T-helper 2 cell treated with Interferon-gamma antibody and Interleukin-4, amounts not matched to agents 100 ng/mL and 5 ng/mL, for 36 hours (primary cell): ENCODE measurements at regions not wholly inside any gene's neighbourhood (a gene's known extent, or its start where the extent isn't known, plus 50 kb on each side); places are given as distances from the start of the nearest gene placed in this dataset.
"Not testable (repeated sequence)": the region's sequence is repeated elsewhere in the genome, so short reads cannot be mapped to it uniquely, and the experiment has no call there.

Experiments used
- intact Hi-C: fragments of 100-400 bp; cut with micrococcal nuclease; formaldehyde crosslinking; loops from one replicate; pipeline ENCODE4 v1.15.1; 2023

DNA sequence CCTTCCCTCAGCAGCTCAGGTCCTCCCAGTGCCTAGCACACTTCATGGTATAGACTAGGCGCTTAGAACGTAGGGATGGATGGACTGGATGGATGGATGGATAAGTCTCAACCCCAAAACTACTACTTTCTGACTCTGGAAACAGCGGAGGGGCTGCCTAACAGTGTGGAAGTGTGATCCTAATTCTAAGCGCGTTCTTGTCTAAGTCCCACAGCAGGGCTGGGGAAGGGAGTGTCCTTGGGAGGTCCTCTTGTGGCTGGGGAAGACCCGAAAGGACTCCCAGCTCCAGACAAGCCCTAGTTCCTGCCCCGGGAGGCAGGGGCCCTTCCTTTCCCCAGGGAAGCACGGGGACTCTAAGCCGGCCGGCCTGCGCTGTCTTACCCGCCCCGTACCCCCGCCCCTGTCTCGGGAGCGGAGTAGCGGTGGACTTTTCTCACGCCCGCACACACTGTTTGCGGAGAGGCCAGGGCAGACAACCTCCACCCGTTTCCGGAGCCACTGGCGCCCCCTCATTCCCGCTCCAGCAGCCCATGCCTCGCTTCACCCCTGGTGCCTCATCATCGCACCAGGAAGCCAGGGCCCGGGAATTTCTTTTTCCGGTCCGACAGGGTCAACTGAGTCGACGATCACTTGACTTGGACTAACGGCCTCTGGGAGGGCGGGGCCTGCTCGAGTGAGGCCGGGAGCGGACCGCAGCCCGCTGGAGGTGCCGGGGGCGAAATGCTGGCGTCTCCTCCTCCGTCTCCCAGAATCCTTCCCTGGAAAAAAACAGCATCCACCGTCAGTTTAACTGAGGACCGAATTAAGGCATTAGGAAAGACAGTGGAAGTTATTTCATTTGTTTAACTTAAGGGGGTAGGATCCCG lies 133.3 kb downstream of the TBC1D2B start:
- intact Hi-C loops = no loop called here

DNA sequence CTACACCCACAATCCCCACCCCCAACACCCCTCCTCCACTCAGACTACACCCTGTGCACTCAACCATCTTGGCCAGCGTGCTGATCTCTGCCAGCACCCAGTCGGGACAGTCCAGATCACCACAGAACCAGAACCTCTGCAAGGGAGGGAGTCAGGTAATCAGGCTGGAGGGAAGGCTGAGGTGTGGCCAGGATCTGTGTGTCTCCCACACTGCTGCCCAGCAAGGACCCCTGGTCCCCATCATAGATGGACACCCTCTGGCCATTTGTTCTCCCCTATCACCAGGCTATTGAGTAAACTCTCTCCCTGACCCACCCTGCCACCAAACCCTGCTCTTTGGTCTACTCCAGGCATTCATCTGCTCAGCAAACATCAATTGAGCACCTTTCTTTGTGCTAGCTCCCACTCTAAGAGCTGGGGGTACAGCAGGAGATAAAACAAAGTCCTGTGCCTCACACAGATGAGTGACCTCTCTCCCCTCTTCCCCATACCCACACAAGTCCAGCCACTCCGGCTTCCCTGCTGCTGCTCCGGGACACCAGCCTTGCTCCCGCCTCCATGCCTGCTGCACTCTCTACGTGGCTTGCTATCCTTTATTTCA lies 134.8 kb downstream of the TBC1D2B start:
- intact Hi-C loops = no loop called here

DNA sequence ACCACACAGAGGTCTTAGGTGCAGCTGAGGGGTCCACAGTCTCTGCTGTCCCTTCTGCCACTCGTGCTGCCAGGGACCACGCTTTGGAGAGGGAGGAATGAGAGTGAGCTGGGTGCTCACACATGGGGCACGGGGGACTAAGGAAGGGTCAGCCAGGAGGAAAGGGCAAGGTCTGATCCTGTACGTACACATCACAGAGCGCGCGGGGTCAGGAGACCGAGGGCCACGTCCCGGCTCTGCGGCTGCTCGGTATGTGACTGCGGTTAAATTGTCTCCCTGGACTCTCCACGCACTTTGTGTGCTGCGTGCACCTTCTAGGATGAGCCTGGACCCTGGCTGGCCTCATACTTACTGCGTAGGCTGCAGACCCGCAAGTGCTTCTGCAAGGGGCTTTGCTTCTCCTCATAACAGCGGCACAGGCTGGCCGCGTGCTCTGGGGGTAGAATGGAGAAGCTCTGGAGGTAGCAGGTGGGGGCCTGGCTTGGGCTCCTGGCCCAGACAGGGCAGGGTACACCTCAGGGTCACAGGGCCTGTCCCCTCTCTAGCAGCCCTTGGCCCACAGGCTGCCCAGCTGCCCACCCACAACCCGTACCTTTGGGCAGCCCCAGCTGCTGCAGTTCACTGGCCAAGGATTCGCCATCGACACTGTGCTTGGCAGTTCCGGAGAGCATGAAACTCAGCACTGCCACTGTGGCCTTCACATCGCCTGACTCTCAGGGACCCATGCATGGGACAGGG lies 136.3 kb downstream of the TBC1D2B start:
- intact Hi-C loops = not testable (repeated sequence)

DNA sequence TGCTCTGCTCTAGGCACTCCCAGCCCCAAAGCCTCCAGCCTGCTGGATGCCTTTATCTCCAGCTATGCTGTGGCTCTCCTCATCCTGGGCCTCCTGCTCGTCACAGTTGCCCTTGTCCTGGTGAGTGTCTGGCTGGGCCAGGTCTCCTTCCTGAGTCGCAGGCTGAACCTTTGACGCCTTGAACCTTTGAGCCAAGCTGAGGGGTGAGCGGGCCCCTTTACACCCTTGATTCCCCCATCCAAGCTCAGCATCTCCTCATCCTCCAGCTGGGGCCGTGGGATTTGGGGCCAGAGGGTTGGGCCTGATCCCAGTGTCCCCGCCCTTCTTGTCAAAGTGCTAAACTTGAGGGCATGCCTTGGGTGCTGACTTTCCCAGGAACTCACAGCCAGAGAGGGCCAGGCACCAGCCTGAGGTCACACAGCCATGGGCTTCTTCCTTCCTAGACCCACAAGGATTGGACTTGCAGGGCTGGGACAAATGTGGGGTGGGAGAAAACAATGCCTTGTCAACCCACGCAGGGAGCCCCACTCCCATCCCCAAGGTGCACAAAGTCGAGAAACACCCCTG lies 137.0 kb downstream of the TBC1D2B start:
- intact Hi-C loops = no loop called here

DNA sequence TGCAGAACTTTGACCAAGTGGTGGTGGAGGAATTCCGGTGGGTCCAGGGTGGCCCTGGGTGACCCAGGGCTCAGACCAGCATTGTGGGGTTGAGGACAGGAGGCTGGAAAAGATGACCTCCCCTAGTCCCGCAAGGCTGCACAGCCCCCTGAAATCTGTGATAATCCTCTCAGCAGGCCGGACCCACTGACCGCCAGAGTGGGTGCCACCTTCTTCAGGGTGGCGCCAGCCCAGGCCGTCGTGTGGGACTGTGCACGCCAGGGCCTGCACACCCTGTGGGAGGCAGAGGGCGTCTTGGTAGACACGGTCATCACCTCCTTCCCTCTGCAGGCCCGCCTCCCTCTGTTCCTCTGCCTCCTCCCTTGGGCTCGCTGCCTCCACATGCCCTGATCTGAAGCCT lies 137.7 kb downstream of the TBC1D2B start:
- intact Hi-C loops = no loop called here

DNA sequence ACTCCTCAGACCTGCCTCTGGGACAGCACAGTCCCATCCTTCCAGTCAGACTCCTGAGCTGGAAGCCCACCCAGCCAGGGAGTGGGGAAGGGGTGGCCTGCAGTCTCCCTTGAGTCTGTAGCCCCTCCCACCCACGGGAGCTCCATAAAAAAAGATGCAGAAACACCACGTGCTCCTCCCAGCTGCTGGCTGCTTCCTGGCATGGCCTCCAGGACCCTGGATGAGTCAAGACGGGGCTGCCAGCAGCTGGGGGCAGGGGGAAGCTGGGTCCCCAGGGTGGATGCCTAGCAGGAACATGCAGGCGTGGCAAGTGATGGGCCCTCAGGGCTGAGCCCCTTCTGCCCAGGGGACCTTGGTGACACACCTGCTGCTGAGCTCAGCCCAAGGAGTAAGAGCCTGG lies 138.5 kb downstream of the TBC1D2B start:
- intact Hi-C loops = not testable (repeated sequence)

DNA sequence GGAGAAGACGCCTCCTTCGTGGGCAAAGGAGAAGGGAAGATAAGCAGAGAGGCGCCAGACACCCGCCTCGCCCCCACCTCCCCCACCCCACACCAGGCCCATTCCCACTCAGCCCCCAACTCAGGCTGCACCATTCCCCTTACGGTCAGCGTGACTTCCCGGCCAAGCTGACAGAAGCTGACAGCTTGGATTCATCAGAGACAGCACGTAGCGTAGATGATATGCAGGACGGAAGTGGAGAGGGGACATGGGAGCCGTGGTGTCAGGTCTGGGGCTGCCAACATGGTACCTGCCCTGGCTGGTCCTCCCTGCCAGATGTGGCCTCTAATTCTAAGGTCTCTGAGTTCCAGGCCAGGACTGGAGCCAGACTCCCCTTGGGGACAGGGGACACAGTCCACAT lies 139.0 kb downstream of the TBC1D2B start:
- intact Hi-C loops = not testable (repeated sequence)

DNA sequence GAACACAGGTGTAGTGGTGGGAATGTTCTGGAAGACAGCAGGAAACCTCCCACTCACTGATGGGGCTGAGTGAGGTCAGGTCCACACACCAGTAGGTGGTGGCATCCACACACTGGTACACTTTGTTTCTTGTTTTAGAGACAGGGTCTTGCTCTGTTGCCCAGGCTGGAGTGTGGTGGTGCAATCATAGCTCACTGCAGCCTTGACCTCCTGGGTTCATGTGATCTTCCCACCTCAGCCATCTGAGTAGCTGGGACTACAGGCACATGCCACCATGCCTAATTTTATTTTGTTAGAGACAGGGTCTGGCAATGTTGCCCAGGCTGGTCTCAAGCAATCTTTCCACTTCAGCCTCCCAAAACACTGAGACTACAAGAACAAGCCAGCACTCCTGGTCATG lies 140.9 kb downstream of the TBC1D2B start:
- intact Hi-C loops = not testable (repeated sequence)

DNA sequence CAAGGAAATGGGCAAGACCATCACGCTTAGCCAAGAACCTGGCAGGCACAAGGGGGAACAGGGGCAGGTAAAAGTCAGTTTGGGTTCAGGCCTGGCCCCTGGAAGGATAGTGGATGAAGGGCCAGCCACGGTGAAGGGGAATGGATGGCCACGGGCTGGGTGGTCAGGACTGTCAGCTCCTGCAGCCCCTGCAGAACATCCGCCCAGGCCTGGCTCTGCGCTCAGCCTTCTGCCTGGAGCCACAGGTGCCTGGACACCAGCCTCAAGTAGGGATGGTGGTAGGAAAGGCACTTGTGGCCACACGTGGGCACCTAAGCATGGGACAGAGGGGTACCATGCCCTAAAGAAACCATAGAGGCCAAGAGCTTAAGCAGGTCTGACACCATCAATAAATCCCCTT lies 143.0 kb downstream of the TBC1D2B start:
- intact Hi-C loops = not testable (repeated sequence)

DNA sequence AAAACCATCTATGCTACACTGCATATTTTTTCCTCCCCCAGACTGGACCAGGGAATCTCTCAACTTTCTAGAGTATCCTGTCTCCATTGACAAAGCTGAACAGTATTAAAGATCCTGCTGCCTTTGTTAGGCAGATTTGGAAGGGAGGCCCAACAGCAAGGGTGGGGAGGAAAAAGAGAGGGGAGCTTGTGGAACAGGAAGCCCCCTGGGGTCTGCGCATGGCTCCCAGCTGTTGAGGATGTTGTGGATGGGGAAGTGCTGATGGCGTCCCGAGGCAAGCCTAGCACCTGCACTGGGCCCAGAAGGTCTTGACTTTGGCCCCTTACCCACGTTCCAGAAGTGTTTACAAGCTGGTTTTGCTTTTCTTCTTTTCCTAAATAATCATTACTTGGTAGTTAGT lies 146.6 kb downstream of the TBC1D2B start:
- intact Hi-C loops = not testable (repeated sequence)

DNA sequence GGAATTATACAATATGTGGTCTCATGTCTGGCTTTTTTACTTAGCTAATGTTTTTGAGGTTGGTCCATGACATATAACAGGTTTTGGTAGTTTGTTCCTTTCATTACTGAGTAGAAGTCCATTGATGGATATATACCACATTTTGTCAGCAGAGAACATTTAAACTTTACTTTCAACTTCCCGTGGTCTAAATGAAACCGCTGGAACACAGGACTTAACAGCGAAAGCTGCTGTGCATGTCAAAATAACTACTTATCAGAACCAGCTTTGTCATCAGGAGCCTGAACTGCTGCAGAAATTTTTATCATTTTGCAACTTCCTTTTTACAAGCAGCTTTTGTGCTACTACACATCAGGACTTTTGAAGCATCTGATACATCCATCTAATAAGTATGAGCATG lies 147.0 kb downstream of the TBC1D2B start:
- intact Hi-C loops = not testable (repeated sequence)

DNA sequence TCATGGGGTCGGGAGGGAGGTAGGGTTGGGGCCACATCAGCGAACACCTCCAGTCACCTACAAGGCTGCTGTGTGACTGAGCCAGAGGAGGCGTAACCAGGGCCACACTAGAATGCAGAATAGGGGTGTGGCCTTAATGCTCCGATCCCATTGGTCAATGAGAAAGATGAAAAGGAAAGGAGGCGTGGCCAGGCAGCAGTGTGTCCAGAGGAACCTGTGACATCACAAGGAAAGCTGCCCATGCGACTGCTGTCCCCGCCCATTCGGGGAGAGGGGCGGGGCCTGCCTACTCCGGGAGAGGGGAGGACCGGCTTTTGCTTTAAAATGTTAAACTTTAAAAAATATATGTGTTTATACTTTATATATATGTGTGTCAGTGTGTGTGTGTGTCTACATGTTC lies 150.7 kb downstream of the TBC1D2B start:
- intact Hi-C loops = not testable (repeated sequence)

DNA sequence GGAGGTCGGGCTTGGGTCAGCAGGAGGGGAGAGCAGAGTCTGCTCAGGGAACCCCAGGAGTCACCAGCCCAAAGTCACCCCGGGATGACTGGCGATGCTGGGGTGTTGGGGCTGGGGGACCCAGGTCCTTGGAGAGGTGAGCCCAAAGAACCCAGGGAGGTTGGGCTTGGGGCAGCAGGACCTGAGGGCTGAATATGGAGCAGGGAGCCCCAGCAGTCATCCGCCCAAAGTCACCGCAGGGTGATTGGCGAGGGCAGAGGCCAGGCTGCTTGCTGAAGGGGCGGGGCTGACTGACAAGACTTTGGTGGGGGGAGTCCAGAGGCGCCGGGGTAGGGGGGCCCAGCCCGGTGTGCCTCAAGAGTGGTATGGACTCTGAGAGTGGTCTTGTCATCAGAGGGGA lies 151.2 kb downstream of the TBC1D2B start:
- intact Hi-C loops = not testable (repeated sequence)

DNA sequence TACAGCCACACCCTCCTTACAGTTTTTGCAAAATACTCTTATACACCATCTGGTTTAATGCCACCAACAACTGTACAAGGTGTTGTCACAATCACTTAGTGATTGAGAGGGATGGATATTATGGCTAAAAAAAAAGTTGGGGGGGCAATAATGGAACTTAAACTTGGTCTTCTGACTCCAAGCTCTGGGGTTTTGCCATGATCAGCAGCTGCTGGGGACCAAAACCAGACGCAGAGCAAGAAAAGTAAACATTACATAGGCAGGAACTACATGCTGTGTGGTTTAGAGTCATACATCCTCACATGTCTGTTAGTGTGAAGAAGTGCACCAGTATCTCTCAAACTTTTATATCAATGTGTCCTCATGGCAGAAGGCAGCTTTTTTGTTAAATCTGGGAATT lies 152.4 kb downstream of the TBC1D2B start:
- intact Hi-C loops = not testable (repeated sequence)

DNA sequence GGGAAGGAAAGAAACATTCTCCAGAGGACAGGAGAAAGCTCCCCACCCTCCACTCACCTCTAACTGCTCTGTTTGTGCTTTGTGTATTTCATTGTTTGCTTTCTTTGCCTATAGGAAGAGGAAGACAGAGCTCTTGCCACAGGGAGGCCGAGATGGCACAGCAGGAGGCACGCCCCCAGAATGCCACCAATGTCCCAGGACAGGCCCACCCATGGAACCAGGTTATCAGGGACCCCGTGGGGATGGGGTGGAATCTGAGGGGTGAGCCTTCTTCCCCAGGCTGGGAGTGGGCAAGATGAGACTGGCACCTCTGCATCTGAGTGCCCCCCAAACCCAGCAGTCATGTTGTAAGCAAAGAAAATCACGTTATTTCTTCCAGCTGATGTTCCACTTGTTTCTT lies 155.8 kb downstream of the TBC1D2B start:
- intact Hi-C loops = no loop called here

DNA sequence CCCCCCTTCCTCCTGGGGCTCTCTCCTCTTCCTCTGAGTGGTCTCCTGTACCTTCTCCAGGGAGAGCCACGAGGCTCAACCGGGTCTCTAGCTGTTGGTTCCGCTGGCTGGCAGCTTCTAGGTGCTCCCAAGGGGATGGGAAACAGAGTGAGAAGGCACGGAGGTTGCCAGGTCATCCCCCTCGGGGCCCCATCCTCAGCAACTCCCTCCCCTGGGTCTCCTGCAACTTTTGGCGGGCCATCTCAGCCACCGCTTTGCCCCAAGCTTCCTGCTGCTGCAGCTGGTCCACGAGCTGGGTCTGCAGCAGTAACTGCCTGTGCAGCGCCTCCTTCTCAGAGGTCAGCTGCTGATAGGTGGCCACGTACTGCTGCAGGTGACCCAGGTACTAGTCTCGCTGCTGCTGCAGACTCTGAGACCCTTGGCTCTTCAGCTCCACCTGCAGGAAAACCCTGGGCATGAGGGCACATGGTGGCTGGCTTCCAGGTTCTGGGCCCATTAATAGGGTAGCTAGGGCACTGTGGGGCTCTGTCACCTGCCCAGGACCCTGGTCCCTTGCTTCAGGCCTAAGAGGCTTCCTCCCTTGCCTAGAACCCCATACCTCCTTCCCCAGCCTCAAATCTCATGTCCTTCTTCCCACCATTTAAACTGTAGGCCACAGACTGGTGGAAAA lies 160.4 kb downstream of the TBC1D2B start:
- intact Hi-C loops = not testable (repeated sequence)

DNA sequence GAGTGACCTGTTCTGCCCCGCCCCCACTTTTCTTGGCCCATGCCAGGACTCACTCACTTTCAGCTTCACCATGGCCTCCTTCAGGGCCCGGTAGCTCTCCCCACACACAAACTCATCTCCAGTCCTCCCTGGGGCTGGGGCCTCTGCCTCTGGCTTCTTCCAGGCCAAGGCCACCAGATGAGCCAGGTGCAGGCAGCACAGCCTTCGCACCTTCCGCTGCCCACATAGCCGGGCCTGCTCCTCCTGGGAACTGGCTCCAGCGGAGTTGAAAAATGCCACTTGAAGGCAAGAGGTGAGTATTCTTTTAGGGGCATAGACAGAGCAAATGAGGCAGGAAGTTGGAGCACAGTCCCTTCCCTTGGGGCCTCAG lies 161.6 kb downstream of the TBC1D2B start:
- intact Hi-C loops = not testable (repeated sequence)

DNA sequence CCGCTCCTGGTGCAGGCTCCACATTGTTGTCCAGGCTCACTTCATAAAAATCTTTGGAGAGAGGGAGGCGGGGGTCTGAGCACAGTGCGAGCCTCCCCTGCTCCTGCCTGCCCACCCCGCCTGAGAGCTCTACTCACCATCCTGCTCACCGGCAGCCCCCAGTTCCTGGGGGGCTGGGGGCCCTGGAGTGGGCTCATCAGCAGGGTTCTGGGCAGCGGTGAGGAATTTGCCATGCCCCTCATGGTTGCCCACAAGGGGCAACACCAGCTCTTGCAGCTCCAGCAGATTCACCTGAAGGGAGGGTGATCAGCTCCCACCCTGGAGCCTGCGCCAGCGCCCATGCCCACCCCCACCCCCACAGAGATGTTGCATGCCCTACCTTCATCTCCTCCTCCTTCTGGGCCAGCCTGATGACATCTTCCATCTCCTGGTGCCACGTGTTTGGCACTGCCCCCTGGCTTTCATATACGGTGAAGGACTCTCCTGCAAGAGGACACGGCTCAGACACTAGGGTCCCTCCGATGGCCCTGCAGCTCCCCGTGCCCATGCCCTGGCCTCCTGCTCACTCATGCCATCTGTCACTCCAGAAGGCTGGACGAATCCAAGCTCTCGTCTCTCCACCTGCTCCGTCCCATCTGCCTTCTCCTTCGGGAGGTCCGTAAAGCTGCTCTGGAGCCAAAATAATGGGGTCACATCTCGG lies 162.1 kb downstream of the TBC1D2B start:
- intact Hi-C loops = no loop called here

DNA sequence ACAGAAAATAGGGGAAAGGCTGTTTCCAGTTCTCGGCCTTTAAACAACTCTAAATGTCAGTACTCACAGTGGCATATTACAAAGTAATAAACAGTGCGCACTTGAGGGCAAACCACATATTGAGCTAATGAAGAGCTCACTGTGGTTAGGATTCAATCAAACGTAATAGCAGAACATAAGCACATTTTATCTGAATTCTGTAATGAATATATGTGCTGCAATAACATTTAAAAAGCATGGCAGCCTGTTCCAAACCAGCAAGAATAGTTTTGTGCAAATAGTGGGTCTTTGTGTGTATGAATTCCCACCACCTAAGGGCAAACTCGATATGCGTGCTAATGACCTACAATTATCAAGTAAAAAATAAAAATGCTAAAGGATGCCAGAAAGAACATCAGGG lies 163.0 kb downstream of the TBC1D2B start:
- intact Hi-C loops = not testable (repeated sequence)

DNA sequence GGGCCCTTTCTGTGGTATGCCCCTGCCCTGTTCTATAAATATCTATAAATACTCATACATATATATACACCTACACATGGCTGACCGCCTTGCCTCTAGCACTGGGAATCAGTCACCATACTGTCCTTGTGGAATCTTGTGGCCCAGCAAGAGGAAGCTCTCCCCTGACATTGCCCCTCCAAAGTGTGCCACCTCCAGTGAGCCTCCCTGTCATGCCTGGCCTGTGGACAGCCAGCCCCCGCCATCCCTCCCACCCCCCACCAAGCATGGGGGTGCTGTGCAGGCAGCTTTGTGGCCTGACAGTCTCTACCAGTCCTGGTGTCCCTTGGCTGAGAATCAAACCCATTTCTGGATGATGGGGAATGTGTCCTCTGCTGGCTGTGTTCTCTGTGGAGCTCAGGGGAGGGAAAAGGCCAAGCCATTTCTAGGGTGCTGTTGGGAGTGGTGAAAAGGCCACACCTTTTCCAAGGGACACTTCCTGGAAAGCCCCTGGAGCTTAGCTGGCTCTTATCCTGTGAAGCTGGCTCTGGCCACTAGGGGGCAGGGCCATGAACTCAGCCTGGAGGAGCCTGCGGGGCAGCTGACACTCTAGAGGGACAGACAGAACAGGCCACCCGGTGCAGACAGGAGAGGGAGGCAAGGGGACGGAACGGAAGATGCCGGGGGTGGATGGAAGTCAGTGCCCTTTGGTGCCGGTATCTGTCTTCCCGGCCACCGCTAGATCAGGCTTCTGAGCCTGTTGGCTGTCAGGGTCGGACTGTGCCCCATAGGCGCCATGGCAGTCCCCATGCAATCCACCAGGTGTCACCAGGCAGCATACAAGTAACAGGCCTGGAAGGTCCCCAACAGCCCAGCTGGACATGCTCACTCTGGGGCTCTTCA lies 167.2 kb downstream of the TBC1D2B start:
- intact Hi-C loops = loop anchor here (1.0 kb wide), 1 partner anchor 331 kb away; no protein-coding TSS in a partner anchor
